SJCRH30 (cell line): ENCODE measurements at regions not wholly inside any gene's neighbourhood (a gene's known extent, or its start where the extent isn't known, plus 50 kb on each side); places are given as distances from the start of the nearest gene placed in this dataset.

Source experiments
- DNase-seq, 2 experiments: peaks; one replicate each; pipeline ENCODE4 v3.0.0-alpha.2; 2015 to 2020
- H3K27ac ChIP-seq: fragments of 250-450 bp; sonication (Bioruptor Pico); 2 replicates; pipeline ENCODE4 v1.5.1; 2020; ENCODE audit warnings: mild to moderate bottlenecking, moderate library complexity
- H3K27me3 ChIP-seq: fragments of 250-450 bp; sonication (Bioruptor Pico); 2 replicates; pipeline ENCODE4 v1.5.1; 2020; ENCODE audit warnings: mild to moderate bottlenecking, moderate library complexity
- H3K36me3 ChIP-seq: fragments of 250-450 bp; sonication (Bioruptor Pico); 2 replicates; pipeline ENCODE4 v1.5.1; 2020; ENCODE audit warnings: mild to moderate bottlenecking, moderate library complexity
- H3K4me1 ChIP-seq: fragments of 250-450 bp; sonication (Bioruptor Pico); 2 replicates; pipeline ENCODE4 v1.5.1; 2020; ENCODE audit warnings: mild to moderate bottlenecking, moderate library complexity
- H3K4me3 ChIP-seq: fragments of 250-450 bp; sonication (Bioruptor Pico); 2 replicates; pipeline ENCODE4 v1.5.1; 2020; ENCODE audit warnings: mild to moderate bottlenecking, moderate library complexity
- H3K9me3 ChIP-seq: fragments of 250-450 bp; sonication (Bioruptor Pico); replicated peaks from 2 replicates; pipeline ENCODE4 v1.5.1; 2020; ENCODE audit warnings: mild to moderate bottlenecking, moderate library complexity

DNA sequence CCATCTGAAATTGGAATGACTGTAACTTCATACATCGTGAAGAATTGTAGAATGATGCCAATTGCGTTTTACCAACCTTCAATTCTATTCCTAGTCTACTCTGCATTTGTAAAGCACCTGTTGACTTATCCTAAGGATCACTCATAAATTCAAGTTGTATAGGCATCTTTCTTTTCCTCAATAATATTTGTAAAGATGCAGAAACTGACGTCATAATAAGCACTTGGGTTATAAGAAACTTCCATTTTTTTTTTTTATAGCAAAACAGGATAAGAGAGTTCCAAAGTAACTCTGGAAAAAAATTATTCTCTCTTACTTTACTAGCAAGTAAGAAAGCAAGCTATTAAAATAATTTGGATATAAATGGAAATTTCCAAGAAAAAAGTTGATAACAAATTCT lies 1377.4 kb upstream of the ACVR2A start:
- no peak overlapping the region for H3K4me3 ChIP-seq
- no peaks in the 10 kb centered on the region for H3K27me3 ChIP-seq
- no peak for DNase-seq
- H3K4me1 ChIP-seq, result no peaks in the 10 kb centered on the region
- no peak overlapping the region for H3K27ac ChIP-seq
- H3K36me3 ChIP-seq, result no peaks in the 10 kb centered on the region
- peaks cover 8% of the 10 kb centered on the region; the same call in 1 of the 2 replicates for H3K9me3 ChIP-seq

DNA sequence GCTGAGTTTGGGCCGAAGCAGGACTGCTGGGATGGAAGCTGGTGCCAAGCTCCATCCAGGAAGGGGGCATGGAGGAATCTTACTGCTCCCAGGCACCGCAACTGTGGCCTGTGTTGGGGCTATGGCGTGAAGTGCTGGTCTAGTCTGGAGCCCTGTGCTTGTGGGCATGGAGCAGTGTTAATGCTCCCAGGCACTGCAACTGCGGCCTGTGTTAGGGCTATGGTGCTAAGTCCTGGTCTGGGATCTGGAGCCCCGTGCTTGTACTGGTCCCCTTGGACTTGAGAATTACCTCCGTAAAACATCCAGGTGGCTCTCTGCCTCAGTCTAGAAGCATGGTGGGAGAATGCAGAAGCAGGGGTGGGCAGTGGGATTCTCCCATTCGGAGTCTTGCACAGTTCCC lies 1379.4 kb upstream of the ACVR2A start:
- no peaks in the 10 kb centered on the region for H3K27me3 ChIP-seq
- no peaks in the 10 kb centered on the region for H3K36me3 ChIP-seq
- H3K4me1 ChIP-seq, result no peaks in the 10 kb centered on the region
- no peak overlapping the region for H3K27ac ChIP-seq
- DNase-seq, result no peak
- H3K9me3 ChIP-seq, result peaks cover 8% of the 10 kb centered on the region; the same call in 1 of the 2 replicates
- H3K4me3 ChIP-seq, result no peak overlapping the region

DNA sequence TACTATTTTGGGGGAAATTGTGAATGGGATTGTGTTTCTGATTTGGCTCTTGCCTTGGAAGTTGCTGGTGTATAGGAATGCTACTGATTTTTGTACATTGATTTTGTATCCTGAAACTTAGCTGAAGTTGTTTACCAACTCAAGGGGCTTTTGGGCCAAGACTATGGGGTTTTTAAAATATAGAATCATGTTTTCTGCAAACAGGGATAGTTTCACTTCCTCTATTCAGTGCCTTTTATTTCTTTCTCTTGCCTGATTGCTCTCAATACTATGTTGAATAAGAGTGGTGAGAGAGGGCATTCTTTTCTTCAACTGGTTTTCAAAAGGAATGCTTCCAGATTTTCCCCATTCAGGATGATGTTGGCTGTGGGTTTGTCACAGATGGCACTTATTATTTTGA lies 1383.8 kb upstream of the ACVR2A start:
- Histone ChIP-seq H3K27me3 (no peaks in the 10 kb centered on the region), H3K4me1 (no peaks in the 10 kb centered on the region), H3K36me3 (no peaks in the 10 kb centered on the region), H3K9me3 (0 out of 2 replicates have a peak, but pooled peaks cover 7% of the 10 kb centered on the region), H3K4me3 (no peak overlapping the region), H3K27ac (no peak overlapping the region)
- DNase-seq, result no peak

DNA sequence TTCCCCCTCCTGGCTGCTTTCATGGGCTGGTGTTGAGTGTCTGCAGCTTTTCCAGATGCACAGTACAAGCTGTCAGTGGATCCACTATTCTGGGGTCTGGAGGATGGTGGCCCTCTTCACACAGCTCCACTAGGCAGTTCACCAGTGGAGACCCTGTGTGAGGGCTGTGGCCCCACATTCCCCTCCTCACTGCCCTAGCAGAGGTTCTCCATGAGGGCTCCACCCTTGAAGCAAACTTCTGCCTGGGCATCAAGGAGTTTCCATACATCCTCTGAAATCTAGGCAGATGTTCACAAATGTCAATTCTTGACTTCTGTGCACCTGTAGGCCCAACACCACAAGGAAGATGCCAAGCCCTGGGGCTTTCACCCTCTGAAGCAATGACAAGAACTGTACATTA lies 1386.2 kb upstream of the ACVR2A start:
- H3K9me3 ChIP-seq, result 0 out of 2 replicates have a peak, but pooled peaks cover 7% of the 10 kb centered on the region
- no peaks in the 10 kb centered on the region for H3K27me3 ChIP-seq
- H3K4me1 ChIP-seq, result no peaks in the 10 kb centered on the region
- no peak overlapping the region for H3K27ac ChIP-seq
- no peak for DNase-seq
- H3K36me3 ChIP-seq, result no peaks in the 10 kb centered on the region
- H3K4me3 ChIP-seq, result no peak overlapping the region

DNA sequence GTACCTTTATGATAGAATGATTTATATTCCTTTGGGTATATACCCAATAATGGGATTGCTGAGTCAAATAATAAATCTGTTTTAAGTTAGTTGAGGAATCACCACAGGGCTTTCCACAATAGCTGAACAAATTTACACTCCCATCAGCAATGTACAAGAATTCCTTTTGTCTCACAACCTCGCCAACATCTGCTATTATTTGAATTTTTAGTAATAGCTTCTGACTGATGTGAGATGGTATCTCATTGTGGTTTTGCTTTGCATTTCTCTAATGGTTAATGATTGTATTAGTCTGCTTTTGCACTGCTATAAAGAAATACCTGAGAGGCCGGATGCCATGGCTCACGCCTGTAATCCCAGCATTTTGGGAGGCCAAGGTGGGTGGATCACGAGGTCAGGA lies 1387.6 kb upstream of the ACVR2A start:
- DNase-seq, result no peak
- Histone ChIP-seq H3K27me3 (no peaks in the 10 kb centered on the region), H3K9me3 (0 out of 2 replicates have a peak, but pooled peaks cover 3% of the 10 kb centered on the region), H3K36me3 (no peaks in the 10 kb centered on the region), H3K4me3 (no peak overlapping the region), H3K4me1 (no peaks in the 10 kb centered on the region), H3K27ac (no peak overlapping the region)

DNA sequence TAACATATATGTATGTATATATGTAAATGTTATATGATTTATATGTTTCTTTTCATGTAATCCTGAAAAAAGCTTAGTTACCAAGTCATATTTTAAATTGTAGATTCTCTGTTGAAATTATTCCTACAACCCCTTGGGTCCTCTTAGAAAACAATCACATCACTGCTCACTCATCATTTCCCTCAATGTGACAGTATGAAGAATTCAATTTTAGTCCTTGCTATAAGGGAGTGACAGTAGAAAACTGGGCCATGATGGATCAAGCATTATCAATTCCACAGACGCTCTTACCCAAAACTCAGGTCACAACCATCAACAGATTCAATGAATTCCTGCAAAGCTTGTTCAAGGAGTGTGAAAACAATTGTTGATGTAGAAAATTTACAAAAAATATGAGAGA lies 1389.5 kb upstream of the ACVR2A start:
- Histone ChIP-seq H3K27me3 (no peaks in the 10 kb centered on the region), H3K27ac (no peak overlapping the region)
- DNase-seq, result no peak

DNA sequence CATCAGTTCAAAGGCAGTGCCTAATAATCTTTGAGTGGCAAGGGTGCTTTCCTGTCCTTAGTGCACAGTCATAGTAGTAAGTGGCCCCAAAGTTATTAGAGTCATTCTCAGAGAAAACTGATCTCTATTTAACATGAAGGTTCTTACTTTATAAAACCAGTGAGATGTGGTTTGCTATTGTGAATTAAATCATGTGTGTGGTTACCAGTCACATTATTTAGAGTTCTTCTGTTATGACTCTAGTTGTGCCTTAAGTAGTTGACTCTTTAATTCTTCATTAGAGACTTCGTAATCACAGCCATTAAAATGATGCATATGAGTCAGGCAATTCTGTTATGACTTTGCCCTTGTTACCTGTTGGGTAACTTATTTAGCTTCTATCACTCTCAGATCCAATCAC lies 1392.9 kb upstream of the ACVR2A start:
- Histone ChIP-seq H3K4me1 (no peaks in the 10 kb centered on the region), H3K36me3 (no peaks in the 10 kb centered on the region), H3K4me3 (no peak overlapping the region), H3K9me3 (no peaks in the 10 kb centered on the region), H3K27me3 (no peaks in the 10 kb centered on the region), H3K27ac (no peak overlapping the region)
- DNase-seq, result no peak

More for the DNA sequence above, 1389.5 kb upstream of the ACVR2A start:
- H3K4me3 ChIP-seq, result no peak overlapping the region
- H3K4me1 ChIP-seq, result no peaks in the 10 kb centered on the region
- no peaks in the 10 kb centered on the region for H3K36me3 ChIP-seq
- H3K9me3 ChIP-seq, result 0 out of 2 replicates have a peak, but pooled peaks cover 3% of the 10 kb centered on the region

DNA sequence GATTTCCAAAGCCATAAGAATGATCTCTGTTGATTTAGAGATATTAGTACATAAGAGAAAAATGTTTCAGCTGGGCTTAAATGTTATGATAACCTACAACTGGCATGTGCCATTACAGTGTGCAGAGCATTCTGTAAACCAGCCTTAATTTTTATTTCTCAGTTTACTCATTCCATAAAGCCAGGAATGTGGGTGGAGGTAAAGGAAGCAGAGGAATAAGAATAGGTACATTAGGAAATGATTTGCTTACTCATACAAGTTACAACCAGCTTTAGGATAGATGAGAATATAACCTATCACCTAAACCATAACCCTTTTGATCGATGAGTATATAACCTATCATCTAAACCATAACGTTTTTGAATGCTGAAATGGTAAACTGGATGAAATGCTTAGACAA lies 1394.7 kb upstream of the ACVR2A start:
- Histone ChIP-seq H3K9me3 (no peaks in the 10 kb centered on the region), H3K36me3 (no peaks in the 10 kb centered on the region), H3K4me3 (no peak overlapping the region), H3K4me1 (no peaks in the 10 kb centered on the region), H3K27me3 (no peaks in the 10 kb centered on the region), H3K27ac (no peak overlapping the region)
- DNase-seq, result no peak

DNA sequence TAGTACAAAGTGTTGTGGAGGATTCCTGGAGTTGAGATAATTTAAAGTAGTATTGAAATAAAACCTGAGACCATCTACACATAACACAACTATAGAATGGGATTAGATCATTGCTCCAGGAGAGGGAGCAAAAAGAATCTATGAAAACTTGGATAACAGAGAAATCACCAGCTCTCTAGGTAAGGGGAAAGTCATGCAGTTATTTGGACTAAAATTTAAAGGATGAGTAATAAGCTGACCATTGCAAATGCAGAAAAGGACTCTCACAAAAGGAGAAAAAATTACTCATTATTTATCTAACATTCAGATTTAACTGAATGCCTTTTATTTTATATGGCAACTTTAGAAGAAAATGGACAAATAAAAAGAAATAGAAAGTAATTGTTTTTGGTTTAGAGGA lies 1399.8 kb upstream of the ACVR2A start:
- no peak for DNase-seq
- no peaks in the 10 kb centered on the region for H3K36me3 ChIP-seq
- H3K27me3 ChIP-seq, result no peaks in the 10 kb centered on the region
- H3K27ac ChIP-seq, result no peak overlapping the region
- no peak overlapping the region for H3K4me3 ChIP-seq
- H3K9me3 ChIP-seq, result no peaks in the 10 kb centered on the region
- no peaks in the 10 kb centered on the region for H3K4me1 ChIP-seq

DNA sequence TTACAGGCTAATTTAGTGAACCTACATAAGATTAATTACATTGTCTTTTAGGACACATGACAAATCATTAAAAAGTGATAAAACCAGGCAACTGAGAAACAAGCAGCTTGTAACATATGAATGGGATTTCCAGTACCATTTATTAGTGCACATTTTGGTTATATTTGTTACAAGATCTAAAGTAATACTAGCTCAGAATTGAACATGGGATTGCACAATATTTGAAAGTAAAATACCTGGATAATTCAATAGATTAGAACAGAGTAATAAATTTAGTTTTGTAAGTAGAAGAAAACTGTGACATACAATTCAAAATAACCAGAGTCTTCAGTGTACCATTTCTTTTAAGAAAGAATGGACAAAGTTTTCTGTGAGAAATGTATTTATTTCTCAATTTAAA lies 1400.7 kb upstream of the ACVR2A start:
- Histone ChIP-seq H3K4me3 (no peak overlapping the region), H3K27ac (no peak overlapping the region), H3K4me1 (no peaks in the 10 kb centered on the region), H3K9me3 (no peaks in the 10 kb centered on the region), H3K36me3 (no peaks in the 10 kb centered on the region), H3K27me3 (no peaks in the 10 kb centered on the region)
- no peak for DNase-seq

DNA sequence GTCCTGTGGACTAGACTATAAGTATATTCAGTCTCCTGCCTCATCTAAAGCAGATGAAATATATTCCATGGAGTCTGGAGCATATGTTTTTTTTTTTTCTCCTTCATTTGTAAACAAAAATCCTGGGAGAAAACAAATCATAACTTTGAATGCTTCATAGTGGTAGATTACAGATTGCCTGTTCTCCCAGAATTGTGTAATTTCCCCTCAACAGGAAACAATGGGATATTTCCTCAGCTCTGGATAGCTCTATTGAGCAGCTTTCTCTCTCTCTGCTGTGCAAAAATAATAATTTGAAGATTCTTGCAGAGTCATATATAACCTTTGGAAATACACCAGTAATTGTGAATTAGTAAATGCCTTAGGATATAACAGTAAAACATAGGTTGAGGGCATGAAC lies 1406.6 kb upstream of the ACVR2A start:
- H3K27ac ChIP-seq, result no peak overlapping the region
- no peaks in the 10 kb centered on the region for H3K4me1 ChIP-seq
- H3K36me3 ChIP-seq, result no peaks in the 10 kb centered on the region
- no peaks in the 10 kb centered on the region for H3K9me3 ChIP-seq
- DNase-seq, result no peak
- no peak overlapping the region for H3K4me3 ChIP-seq
- no peaks in the 10 kb centered on the region for H3K27me3 ChIP-seq

DNA sequence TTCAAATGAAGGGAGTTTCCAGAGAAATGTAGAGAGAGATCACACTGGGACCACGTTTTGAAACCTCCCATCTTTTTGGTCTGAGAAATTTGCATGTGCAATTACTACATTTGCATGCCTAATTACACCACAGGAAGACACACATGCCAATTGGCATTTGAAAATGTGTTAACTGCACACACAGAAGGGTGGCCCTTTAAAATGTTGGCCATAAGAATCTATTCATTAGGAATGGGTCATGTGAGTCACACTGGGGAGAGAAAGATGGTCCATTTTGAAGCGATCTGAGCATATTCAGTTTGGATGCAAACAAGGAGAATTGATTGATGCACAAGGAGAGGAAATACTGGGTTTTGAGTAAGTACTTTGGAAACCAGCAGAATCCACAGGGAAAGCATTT lies 1407.1 kb upstream of the ACVR2A start:
- Histone ChIP-seq H3K27me3 (no peaks in the 10 kb centered on the region; the same call in 1 of the 2 replicates), H3K36me3 (no peaks in the 10 kb centered on the region), H3K4me3 (no peak overlapping the region), H3K9me3 (no peaks in the 10 kb centered on the region), H3K27ac (no peak overlapping the region), H3K4me1 (no peaks in the 10 kb centered on the region)
- DNase-seq, result no peak

DNA sequence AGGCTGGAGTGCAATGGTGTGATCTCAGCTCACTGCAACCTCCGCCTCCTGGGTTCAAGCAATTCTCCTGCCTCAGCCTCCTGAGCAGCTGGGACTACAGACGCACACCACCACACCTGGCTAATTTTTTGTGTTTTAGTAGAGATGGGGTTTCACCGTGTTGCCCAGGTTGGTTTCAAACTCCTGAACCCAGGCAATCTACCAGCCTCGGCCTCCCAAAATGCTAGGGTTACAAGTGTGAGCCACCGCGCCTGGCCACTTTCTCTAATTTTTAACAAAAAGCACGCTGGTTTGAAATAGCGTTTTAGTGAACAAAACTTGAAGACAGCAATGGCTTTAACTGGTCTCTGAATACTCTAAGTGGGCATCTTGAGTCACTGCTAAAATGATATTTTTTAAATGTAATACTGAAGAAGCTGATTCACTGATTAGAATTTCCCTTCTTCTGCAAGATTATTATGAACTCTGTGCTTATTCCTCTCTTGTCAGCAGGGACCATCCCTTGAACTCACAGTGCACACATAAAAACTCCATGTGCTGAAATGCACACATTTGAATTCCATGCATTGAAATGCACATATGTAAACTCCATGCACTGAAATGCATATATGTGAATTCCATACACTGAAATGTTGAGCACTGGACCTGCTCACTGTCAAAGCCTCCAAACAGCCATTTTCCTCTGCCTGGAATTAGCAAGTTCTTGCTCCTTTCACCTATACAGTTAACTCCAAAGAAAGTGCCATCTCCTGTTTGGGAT lies 1411.5 kb upstream of the ACVR2A start:
- H3K4me3 ChIP-seq, result no peak overlapping the region

DNA sequence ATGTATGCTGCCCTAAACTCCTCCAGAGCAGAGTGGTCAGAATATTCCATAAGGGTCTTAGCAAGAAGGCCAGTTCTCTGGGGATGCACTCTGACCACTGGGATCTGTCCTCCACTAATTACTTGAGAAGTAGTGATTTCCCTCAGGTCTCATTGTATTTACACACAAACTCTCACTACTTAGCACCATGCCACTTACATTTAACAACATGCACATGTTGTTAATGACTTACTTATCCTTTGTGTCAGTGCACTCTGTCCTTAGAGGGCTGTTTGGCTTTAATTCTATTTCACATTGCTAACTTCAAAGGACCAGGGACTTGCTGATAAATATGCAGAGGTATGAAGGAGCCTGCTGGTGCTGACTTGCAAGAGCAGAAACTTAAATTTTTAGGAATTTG lies 1415.5 kb upstream of the ACVR2A start:
- Histone ChIP-seq H3K9me3 (no peaks in the 10 kb centered on the region), H3K4me1 (no peaks in the 10 kb centered on the region), H3K27me3 (no peaks in the 10 kb centered on the region; the same call in 1 of the 2 replicates), H3K27ac (no peak overlapping the region), H3K4me3 (no peak overlapping the region), H3K36me3 (no peaks in the 10 kb centered on the region)
- no peak for DNase-seq

More for the DNA sequence above, 1411.5 kb upstream of the ACVR2A start:
- H3K36me3 ChIP-seq, result no peaks in the 10 kb centered on the region
- H3K9me3 ChIP-seq, result no peaks in the 10 kb centered on the region
- H3K27ac ChIP-seq, result no peak overlapping the region
- no peak for DNase-seq
- no peaks in the 10 kb centered on the region; the same call in 1 of the 2 replicates for H3K27me3 ChIP-seq
- H3K4me1 ChIP-seq, result no peaks in the 10 kb centered on the region

DNA sequence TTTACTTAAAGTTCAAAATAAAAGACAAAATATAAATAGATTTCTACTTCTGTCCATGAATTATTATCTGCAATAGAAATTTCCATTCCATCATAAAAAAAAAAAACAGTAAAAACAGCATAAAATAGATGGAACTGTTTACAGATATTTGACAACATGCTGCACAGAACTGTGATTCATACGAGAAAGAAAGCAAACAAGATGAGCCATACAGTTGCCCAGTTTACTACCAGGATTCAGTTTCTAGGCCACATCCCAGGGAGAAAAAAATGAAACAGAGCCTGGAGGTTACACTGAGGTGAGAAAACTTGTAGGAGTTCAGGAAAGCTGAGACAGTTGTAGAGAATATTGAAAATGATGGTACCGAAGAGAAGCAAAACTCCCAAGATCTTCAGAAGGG lies 1426.9 kb upstream of the ACVR2A start:
- Histone ChIP-seq H3K27ac (no peak overlapping the region), H3K9me3 (no peaks in the 10 kb centered on the region), H3K4me3 (no peak overlapping the region), H3K27me3 (no peaks in the 10 kb centered on the region), H3K36me3 (no peaks in the 10 kb centered on the region), H3K4me1 (no peaks in the 10 kb centered on the region)
- no peak for DNase-seq

DNA sequence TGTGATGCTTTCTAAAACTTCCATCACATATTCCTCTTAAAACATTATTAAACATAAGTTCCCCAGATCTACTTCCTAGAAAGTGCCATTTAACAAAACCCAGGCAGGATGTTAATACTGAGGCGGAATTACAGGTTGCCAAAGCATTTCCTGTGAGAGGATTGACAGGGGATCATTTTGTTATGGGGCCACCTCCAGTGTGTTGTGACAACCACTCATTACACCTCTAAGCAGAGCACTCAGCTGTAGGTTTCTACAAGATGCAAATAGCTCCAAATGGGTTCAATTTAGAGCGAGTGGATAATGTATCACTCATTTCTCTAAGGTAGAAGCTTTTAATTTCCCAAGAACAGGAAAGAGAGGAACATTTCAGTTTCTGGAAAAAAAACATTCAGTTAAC lies 1429.5 kb upstream of the ACVR2A start:
- Histone ChIP-seq H3K36me3 (no peaks in the 10 kb centered on the region), H3K9me3 (no peaks in the 10 kb centered on the region), H3K27ac (no peak overlapping the region), H3K4me3 (no peak overlapping the region), H3K4me1 (no peaks in the 10 kb centered on the region), H3K27me3 (no peaks in the 10 kb centered on the region)
- DNase-seq, result no peak
